ENCODE measurements at regions not wholly inside any gene's neighbourhood (a gene's known extent, or its start where the extent isn't known, plus 50 kb on each side); places are given as distances from the start of the nearest gene placed in this dataset.

- in situ Hi-C loops (cut with MboI; ENCODE audit: low pct_unique_long_range_greater_than_20kb, low sequenced_read_pairs, unreplicated experiment) = no loop called here
Measured at GRCh38 chr11:87849216-87849615, 326.0 kb downstream of the RAB38 start.

GRCh38 chr11:87840786-87841185, 334.5 kb downstream of the RAB38 start:
- in situ Hi-C loops (cut with MboI; ENCODE audit: low pct_unique_long_range_greater_than_20kb, low sequenced_read_pairs, unreplicated experiment) = no loop called here
- DNase-seq (ENCODE audit: low spot score) = no peak
- no peak for TF ChIP-seq CTCF (IDR thresholded peaks at IDR 0.05; ENCODE audit: extremely low read depth, insufficient read depth, missing control alignments)

More at GRCh38 chr11:87849216-87849615, 326.0 kb downstream of the RAB38 start:
- no peak for TF ChIP-seq CTCF (IDR thresholded peaks at IDR 0.05; ENCODE audit: extremely low read depth, insufficient read depth, missing control alignments)
- no peak for DNase-seq (ENCODE audit: low spot score)

GRCh38 chr11:87832211-87832610, 343.0 kb downstream of the RAB38 start:
- no peak for TF ChIP-seq CTCF (IDR thresholded peaks at IDR 0.05; ENCODE audit: extremely low read depth, insufficient read depth, missing control alignments)
- in situ Hi-C loops (cut with MboI; ENCODE audit: low pct_unique_long_range_greater_than_20kb, low sequenced_read_pairs, unreplicated experiment) = no loop called here
- no peak for DNase-seq (ENCODE audit: low spot score)

GRCh38 chr11:87820011-87820410, 355.2 kb downstream of the RAB38 start:
- TF ChIP-seq CTCF (IDR thresholded peaks at IDR 0.05; ENCODE audit: extremely low read depth, insufficient read depth, missing control alignments) = no peak
- in situ Hi-C loops (cut with MboI; ENCODE audit: low pct_unique_long_range_greater_than_20kb, low sequenced_read_pairs, unreplicated experiment) = no loop called here
- DNase-seq (ENCODE audit: low spot score) = no peak

GRCh38 chr11:87819151-87819550, 356.1 kb downstream of the RAB38 start:
- no peak for TF ChIP-seq CTCF (IDR thresholded peaks at IDR 0.05; ENCODE audit: extremely low read depth, insufficient read depth, missing control alignments)
- DNase-seq (ENCODE audit: low spot score) = no peak
- in situ Hi-C loops (cut with MboI; ENCODE audit: low pct_unique_long_range_greater_than_20kb, low sequenced_read_pairs, unreplicated experiment) = no loop called here

GRCh38 chr11:87812571-87813365, 362.5 kb downstream of the RAB38 start:
- no peak for DNase-seq (ENCODE audit: low spot score)
- in situ Hi-C loops (cut with MboI; ENCODE audit: low pct_unique_long_range_greater_than_20kb, low sequenced_read_pairs, unreplicated experiment) = no loop called here
- no peak for TF ChIP-seq CTCF (IDR thresholded peaks at IDR 0.05; ENCODE audit: extremely low read depth, insufficient read depth, missing control alignments)
